ENCODE measurements at regions not wholly inside any gene's neighbourhood (a gene's known extent, or its start where the extent isn't known, plus 50 kb on each side); places are given as distances from the start of the nearest gene placed in this dataset.

GRCh38 chr16:79337906-79338305 is 262.6 kb downstream of the MAF start:
- no peak overlapping the region for H3K4me3 ChIP-seq (ENCODE audit: low read depth, low read length)
- TF ChIP-seq CTCF (conservative IDR thresholded peaks at IDR 0.05; ENCODE audit: low read depth, low read length) = no peak
- DNase-seq (ENCODE audit: low read depth) = no peak

DNA sequence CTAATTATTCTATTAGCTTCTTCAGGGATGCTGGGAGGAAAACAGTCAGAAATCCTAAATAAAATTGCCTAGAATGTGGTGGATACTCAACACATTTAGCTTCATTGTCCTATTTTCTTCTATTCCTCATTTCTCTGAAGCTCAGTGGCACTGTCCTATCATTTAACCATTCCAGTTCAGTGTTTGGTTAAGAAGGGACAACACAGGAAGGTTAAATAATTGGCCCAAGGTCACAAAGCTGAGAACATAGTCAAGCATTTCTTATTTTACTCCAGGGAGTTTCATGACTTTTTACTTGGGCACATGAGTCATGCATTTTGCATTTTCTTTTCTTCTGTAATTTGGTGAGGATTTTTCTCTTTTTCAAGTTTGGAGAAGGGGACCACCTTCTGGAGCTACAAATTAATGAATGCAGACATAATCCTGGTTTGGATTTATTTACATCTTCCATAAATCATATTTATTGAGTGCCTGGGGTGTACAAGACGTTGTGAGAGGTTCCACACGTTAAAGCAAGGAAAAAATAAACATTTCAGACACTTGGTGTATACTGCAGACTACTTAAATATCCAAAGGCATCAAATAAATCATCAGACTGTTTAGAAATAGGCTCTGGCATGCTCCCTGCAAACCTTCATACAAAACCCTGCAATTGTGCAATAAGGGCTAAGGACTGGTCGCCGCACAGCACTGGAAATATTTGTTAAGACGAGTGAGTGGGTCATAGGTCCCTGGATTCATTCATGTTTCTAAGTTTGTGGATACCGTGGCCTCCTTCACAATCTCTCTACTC is 263.9 kb downstream of the MAF start:
- H3K4me3 ChIP-seq (ENCODE audit: low read depth, low read length) = no peak overlapping the region

DNA sequence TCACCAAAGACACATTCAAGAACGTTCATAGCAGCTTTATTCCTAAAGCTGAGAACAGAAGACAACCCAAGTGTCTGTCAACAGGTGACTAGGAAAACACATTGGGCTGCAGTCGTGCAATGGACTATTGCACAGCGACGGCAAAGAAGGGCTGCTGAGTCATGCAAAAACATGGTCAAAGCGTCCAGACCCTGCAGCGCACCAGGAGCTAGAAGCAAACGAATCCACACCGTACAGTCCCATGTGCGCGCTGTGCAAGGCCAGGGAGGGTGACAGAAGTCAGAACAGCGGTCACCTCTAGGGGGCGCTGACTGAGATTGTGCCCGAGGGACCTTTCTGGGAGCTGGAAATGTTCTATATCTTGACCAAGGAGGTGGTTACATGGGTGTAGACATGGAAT is 266.4 kb downstream of the MAF start:
- peak; percentile 36 for TF ChIP-seq CTCF (conservative IDR thresholded peaks at IDR 0.05; ENCODE audit: low read depth, low read length)
- no peak overlapping the region for H3K4me3 ChIP-seq (ENCODE audit: low read depth, low read length)
- DNase-seq (ENCODE audit: low read depth) = no peak

More for the DNA sequence above, 263.9 kb downstream of the MAF start:
- no peak for TF ChIP-seq CTCF (conservative IDR thresholded peaks at IDR 0.05; ENCODE audit: low read depth, low read length)
- DNase-seq (ENCODE audit: low read depth) = no peak

GRCh38 chr16:79331066-79331465 is 269.5 kb downstream of the MAF start:
- H3K4me3 ChIP-seq (ENCODE audit: low read depth, low read length) = no peak overlapping the region
- no peak for DNase-seq (ENCODE audit: low read depth)
- TF ChIP-seq CTCF (conservative IDR thresholded peaks at IDR 0.05; ENCODE audit: low read depth, low read length) = no peak

DNA sequence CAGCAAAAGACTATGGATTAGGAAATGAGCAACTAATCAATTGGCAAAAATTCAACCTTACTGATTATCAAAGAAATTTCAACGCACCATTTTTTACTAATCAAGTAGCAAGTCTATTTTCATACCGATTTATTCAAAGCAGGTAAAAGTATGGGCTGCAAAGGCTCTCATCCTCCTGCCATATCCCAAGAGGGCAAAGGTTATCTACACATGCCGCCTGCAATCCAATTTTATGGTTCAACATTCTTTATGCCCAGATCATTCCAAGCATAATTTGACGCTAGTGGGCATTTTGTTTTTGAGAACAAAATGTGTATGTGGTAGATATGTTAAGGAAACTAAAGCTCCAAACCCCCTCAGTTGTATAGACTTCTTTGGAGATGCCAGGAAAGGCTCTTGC is 270.6 kb downstream of the MAF start:
- no peak overlapping the region for H3K4me3 ChIP-seq (ENCODE audit: low read depth, low read length)
- no peak for DNase-seq (ENCODE audit: low read depth)
- TF ChIP-seq CTCF (conservative IDR thresholded peaks at IDR 0.05; ENCODE audit: low read depth, low read length) = no peak

DNA sequence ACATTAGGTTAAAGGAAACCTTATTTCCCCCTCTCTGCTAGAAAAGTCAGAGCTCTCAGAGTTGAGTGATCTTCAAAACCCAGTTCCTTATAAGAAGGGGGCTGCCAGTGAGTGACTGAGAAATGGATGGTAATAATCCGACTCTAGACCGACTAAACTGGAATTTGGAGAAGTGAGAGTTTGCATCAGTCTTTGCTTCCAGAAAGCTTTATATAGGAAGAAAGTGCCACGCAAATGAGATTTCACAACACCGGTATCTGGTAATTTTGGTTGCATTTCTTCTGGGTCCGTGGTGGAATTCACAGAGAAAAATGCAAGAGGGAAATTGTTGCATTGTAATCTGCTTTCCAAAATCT is 271.4 kb downstream of the MAF start:
- no peak for DNase-seq (ENCODE audit: low read depth)
- H3K4me3 ChIP-seq (ENCODE audit: low read depth, low read length) = no peak overlapping the region
- TF ChIP-seq CTCF (conservative IDR thresholded peaks at IDR 0.05; ENCODE audit: low read depth, low read length) = no peak

All from epithelial cell of proximal tubule (primary cell).